HK-2 (cell line): ENCODE measurements at regions not wholly inside any gene's neighbourhood (a gene's known extent, or its start where the extent isn't known, plus 50 kb on each side); places are given as distances from the start of the nearest gene placed in this dataset.
"Not testable (repeated sequence)": the region's sequence is repeated elsewhere in the genome, so short reads cannot be mapped to it uniquely, and the experiment has no call there.

Experiments used
- DNase-seq: peaks from one replicate; pipeline ENCODE4 v3.0.0-alpha.2; 2018; ENCODE audit not compliant: unreplicated experiment

DNA sequence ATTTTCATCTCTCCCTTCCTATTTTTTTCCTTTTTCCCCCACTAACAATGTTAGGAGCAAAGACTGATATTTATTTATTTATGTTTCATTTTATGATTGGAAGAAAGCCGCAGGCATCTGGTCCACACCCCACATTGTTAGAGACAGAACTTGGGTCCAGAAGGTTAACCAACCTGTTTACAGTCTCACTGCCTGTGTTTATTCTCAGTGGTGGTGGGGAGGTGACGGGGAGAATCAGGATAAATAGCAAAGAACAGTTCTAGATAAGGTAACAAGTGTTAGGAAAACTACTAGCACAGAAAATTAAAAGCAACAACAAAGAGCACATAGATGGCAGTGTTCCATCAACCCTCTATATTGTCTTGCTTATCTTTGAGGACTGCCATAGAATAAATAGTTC, 301.7 kb upstream of the DIPK2B start:
- no peak for DNase-seq

DNA sequence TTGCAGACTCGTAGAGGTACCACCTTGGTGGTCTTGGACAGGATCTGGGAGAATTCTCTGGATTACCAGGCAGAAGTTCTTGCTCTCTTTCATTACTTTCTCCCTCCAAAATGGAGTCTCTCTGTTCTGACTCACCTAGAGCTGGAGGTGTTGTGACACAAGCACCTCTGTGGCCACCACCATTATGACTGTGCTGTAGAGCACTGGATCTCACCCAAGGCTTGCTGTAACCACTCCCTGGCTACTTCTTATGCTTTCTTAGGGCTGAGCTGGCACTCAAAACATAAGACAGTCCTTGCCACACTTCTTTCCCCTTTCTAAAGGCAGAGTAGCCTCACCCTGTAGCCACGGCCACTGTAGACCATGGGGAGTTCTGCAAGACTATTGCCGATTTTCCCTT, 296.6 kb upstream of the DIPK2B start:
- DNase-seq: no peak

DNA sequence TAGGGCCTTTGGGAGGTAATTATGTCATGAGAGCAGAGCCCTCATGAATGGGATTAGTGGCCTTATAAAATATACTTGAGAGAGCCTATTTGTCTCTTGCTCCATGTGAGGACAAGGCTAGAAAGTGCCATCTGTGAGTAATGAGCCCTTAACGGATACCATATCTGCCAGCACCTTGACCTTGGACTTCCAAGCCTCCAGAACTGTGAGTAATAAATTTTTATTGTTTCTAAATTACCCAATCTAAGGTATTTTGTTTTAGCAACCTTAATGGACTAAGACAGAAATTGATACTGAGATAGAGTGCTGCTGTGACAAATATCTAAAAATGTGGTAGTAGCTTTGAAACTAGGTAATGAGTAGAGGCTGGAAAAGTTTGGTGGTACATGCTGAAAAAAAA, 285.0 kb upstream of the DIPK2B start:
- DNase-seq: no peak

DNA sequence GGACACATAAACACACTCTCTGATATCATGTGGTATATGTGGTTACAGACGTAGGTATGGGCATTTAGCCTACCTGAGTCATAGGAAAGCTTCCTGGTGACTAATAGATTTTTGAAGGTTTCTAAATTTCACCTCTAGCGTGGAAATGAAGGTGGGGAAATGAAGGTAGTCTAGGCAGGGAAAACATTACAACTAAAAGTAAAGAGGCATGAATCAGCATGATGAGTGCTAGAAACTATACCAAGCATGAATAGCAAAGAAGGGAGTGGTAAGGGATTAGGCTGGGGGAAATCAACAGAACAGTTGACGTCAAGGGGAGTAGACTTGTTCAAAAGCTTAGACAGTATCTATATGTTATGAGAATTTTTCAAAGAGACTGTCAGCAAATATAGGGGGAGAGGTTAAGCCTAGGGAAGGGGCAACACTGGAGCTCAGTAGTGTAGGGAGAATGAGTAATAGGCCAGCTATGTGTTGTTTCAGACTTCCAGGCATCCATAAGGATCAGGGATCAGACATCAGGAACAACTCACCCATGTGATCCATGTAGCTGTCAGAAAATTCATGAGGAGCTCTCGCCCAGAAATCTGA, 279.3 kb upstream of the DIPK2B start:
- peak; percentile 33 for DNase-seq

DNA sequence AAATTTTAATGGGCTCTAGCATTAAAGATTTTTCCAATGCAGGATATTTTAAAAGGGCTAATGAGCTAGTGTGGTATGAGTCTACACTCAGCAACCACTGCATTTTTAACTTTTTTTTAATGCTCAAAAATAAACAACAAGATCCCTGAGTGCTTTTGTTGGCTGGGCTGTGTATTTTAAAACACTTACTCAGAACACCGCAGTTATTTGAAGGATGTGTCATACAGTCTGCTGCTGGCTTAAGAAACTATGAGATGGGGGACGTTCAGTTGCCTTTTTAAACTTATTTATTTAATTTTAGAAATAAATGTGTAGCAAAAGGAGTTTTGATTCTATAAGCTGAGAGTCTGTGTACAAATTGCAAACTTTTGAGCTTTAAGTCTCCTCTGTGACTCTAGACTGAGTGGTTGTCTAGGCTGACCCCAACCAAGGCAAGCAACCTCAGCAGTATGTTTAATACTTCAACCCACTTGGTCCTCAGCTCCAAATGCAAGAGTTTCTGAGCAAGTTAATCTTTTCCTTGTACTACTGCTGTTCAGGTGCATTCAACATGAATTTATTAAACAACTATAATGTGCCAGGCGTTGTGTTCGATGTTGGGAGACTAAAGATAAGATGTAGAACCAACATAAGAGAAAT, 278.6 kb upstream of the DIPK2B start:
- peak; percentile 16 for DNase-seq

DNA sequence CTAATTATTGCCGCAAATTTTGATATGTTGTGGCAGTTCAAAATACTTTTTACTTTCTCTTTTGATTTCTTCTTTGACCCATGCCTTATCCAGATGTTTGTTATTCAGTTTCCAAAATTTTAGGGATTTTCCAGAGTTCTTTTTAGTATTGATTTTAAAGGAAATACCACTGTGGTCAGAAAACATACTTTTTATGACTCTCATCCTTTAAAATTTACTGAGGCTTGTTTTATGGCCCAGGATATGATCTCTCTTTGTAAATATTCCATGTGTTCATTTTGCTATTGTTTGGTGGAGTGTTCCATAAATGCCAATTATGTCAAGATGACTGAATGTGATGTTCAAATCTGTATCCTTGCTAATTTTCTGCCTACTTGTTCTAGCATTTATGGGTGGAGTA, 272.3 kb upstream of the DIPK2B start:
- DNase-seq: no peak

DNA sequence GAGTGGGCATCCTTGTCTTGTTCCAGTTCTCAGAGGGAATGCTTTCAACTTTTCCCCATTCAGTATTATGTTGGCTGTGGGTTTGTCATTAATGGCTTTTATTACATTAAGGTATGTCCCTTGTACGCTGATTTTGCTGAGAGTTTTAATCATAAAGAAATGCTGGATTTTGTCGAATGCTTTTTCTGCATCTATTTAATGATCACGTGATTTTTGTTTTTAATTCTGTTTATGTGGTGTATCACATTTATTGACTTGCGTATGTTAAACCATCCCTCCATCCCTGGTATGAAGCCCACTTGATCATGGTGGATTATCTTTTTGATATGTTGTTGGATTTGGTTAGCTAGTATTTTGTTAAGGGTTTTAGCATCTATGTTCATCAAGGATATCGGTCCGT, 266.9 kb upstream of the DIPK2B start:
- not testable (repeated sequence) for DNase-seq

DNA sequence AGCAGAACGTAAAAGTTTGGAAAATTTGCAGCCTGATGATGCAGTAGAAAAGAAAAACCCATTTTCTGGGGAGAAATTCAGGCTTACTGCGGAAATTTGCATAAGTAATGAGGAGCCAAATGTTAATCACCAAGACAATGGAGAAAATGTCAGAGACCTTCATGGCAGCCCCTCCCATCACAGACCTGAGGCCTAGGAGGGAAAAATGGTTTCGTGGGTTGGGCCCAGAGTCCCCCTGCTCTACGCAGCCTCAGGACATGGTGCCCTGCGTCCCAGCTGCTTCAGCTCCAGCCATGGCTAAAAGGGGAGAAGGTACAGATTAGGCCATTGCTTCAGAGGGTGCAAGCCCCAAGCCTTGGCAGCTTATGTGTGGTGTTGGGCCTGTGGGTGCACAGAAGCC, 255.1 kb upstream of the DIPK2B start:
- not testable (repeated sequence) for DNase-seq

DNA sequence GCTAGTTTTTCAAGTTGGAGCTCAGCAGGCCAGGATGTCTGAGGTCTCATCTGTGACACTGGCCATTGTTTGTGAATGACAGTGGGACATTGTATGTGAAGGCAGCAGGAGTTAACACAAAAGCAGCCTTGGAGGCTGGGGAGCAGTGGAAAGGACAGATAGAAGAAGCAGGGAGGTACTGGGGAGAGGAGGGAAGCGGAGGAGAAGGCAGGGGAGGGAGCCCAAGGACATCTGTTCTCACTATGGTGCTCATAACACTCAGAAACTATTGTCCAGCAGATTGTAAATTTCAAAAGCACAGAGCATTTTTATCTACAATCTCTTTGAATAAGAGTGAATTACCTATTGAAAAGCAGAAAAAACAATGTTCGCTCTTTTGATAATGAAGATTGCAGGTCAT, 253.6 kb upstream of the DIPK2B start:
- no peak for DNase-seq

DNA sequence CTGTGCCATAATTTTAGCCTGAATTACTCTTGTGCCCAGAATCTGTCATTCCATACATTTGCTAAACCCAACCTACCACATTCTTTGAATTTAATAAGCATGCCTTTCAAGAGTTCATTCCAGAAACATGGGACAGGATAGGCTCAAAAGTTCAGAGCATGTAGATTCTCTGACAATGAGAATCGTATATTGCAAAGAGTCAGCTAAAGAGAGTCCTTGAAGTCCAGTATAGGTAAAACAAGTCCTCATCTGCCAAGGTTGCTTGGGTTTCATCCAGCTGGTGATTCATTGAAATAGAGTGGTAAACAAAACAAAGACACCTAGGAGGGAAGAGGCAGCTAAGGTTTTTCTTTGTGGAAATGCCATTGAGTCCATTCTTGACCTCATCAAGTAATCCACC, 249.3 kb upstream of the DIPK2B start:
- no peak for DNase-seq

DNA sequence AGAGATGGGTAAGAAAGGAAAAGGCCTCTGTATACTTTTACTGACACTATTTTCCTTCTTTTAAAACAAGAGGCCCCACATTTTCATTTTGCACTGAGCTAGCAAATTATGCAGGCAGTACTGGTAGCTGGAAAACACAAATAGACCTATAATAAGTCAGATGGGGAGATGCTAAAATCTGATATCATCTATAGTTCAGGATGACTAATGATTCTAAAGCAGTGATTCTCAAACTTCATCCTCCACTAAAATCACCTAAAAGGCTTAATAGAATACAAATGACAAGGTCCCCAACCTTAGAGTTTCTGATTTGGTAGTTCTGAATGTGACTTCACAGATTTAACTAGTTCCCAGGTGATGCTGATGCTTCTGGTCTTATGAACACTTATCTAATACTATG, 247.3 kb upstream of the DIPK2B start:
- no peak for DNase-seq

DNA sequence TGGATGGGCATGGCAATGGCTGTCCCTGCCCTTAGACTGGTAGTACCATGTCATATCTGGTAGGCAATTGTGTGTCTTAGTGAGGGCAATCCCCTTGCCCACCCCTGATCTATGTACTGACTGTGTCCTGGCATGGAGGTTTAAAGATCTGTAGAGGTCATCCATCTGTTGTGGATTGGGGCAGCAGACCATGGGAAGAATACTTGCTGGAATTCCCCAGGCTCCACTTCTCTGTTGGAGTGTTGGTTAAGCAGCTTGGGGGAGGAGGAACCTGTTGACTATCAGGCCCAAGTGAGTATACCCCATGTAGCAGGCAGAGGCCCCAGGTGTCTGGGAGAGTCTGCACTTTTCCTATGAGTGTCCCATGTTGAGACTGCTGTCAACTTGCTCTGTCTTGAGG, 246.7 kb upstream of the DIPK2B start:
- peak; percentile 7 for DNase-seq

DNA sequence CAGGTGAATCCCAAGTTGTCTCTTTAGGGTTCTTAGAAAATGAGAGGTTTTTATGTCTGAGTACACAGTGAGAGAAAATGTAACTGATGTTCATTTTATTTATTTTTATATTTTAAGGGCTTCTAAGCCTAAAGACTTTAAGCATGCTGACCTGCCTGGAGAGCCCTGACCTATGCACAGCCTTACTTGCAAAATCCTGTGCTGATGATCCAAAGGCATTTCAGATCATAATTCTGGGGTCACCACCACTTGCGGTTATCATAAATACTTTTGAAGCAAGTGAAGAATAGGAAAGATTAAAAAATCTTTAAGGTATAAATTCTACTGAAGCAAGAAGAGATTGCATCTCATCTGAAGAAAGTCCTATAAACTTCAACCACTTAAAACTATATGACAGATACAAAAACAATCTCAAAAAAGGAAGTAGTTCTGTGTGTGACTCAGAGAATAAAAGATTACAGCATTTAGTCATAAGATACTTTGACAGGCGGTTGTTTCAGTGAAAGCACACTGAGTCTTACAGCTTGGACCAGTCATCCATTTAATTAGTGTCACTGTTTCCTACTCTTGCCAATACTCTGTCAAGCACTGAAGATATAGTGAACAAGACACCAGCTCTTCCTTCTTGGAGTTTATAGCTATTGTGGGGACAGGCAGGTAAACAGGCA, 245.2 kb upstream of the DIPK2B start:
- DNase-seq: no peak

DNA sequence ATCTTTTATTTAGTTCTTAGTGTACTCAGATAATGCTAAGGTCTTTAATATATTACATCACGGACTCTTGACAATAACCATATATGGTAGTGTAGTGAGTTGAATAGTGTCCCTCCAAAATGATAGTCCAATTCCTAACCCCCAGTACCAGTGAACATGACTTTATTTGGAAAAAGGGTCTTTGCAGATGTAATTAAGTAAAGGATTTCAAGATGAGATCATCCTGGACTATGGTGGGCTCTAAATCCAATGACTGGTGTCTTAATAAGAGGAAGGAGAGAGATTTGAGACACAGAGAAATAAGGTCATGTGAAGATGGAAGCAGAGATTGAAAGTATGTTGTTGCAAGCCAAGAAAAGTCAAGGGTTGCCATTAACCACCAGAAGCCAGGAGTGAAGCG, 236.5 kb upstream of the DIPK2B start:
- DNase-seq: no peak

DNA sequence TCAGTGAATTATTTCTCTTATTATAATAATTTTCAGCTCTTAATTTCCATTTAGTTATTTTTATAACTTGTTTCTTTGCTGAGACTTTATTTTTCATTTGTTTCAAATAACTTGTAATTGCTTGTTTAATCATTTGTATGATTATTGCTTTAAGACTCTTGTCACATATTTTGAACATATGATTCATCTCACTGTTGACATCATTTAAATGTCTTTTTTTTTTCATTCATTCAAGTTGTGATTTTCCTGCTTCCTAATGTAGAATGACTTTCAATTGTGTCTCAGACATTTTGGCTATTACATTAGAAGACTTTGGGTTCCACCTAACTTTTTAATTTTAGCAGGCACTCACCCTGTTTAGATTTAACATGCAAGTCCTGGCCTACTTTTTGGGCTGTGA, 234.8 kb upstream of the DIPK2B start:
- DNase-seq: no peak

DNA sequence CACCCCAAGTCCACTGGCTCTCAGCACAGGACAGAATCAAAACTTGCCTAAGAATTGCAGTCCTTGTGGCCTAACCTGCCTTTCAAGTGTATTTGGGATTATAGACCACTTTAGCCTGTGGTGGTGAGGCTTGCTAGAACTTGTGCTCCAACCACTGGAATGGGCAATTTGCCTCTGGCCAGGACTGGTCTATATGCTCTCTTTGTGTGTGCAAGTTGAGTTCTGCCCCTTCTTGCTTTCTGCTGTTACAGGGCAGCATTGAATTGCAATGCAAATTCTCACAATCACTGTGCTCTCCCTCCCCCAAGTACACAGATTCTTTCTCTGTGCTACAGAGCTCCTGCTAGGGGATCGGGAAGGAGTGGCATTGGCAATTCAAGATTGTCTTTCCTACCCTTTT, 233.6 kb upstream of the DIPK2B start:
- DNase-seq: no peak

DNA sequence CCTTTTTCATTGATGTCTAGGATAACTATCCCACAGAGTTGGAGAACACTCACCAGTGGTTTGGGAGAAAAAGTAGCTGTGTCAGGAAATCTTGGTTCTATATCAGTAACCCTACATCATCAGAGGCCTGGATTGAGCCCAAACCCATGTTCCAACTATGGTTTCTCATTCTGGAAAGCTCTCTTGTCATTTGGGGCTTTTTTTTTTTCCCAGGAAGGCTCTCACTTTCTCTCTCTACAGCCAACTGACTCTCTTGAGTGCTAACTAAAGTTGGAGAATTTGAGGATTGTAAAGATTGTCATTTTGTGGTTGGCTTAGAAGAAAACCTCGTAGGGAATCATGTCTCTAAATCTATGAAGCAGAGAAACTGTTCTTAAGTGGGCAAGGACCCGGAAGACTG, 228.2 kb upstream of the DIPK2B start:
- DNase-seq: no peak

DNA sequence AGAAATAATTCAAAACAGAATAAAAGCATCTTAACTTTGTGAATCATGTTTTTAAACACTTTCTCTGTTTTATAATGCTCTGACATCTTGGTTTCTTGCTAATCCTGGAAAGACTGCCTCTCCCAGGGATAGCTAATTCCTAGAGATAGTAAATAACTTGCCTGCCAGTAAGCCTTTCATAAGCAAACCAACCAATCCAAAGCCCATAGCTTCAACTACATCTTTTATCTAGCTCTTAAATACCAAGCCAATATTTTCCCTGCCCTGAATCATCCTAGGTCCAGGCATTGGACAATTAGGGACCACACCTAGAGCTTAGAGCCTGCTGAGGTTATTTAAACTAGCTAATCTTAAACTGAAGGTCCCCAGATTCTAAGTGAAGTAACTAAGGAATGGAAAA, 223.7 kb upstream of the DIPK2B start:
- no peak for DNase-seq

DNA sequence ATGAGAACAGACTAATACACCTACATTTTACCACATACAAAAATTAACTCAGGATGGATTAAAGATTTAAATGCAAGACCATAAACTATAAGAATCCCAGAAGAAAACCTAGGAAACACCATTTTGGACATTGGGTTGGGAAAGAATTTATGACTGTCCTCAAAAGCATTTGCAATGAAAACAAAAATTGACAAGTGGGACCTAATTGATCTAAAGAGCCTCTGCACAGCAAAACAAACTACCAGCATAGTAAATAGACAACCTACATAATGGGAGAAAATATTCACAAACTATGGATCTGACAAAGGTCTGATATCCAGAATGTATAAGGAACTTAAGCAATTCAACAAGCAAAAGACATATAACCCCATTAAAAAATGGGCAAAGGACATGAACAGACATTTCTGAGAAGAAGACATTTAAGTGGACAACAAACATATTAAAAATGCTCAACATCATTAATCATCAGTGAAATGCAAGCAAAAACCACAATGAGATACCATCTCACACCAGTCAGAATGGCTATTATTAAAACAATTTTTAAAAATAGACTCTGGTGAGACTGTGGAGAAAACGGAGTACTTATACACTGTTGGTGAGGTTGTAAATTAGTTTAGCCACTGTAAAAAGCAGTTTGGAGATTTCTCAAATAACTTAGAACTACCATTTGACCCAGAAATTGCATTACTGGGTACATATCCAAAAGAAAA, 221.7 kb upstream of the DIPK2B start:
- DNase-seq: no peak

DNA sequence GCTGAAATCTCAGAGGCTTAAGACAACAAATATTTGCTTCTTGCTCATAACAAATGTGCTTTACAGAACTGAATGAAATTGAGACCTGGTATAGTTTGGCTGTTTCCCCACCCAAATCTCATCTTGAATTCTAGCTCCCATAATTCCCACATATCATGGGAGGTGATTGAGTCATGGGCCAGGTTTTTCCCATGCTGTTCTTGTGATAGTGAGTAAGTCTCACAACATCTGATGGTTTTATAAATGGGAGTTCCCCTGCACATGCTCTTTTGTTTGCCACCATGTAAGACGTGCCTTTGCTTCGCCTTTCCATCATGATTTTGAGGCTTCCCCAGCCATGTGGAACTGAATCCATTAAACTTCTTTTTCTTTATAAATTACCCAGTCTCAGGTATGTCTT, 221.1 kb upstream of the DIPK2B start:
- no peak for DNase-seq

DNA sequence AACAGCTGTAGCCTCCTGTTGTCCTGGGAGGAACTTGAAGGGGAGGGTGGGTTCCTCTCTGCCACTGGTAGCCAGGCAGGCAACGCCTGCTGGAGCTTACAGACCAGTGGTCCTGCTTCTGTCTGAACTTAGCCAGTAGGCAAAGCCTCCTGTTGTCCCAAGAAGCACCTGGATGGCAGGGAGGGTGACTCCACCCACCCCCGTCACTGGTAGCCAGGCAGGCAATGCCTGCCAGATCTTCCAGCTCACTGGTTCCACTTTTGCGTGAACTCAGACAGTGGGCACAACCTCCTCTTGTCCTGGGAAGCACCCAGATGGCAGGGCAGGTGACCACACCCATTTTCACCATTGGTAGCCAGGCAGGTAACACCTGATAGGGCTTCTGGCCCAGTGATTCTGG, 203.5 kb upstream of the DIPK2B start:
- DNase-seq: no peak

DNA sequence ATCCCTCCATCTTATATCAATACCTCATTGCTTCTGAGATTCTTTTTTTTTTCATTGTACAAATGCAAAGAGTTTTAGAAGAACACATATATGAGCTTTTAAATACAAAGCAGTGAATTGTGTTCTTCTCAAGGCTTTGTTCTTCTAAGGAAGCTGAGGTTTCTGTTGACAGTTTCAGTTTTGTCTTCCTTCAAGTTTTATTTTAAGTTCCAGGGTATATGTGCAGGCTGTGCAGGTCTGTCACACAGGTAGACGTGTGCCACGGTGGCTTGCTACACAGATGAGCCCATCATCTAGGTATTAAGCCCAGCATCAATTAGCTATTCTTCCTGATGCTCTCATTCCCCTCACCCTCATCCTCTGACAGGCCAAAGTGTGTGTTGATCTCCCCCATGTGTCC, 201.2 kb upstream of the DIPK2B start:
- DNase-seq: no peak
